Panc1 (cell line): ENCODE measurements at regions not wholly inside any gene's neighbourhood (a gene's known extent, or its start where the extent isn't known, plus 50 kb on each side); places are given as distances from the start of the nearest gene placed in this dataset.

Experiments used
- ATAC-seq: fragments of 200-7000 bp; cut with Tn5 transposase; 2 replicates; pipeline ENCODE4 v1.9.1; 2020; ENCODE audit warnings: mild to moderate bottlenecking, moderate library complexity
- BruUV-seq: library from RNA; stranded (reverse); fragments of 400-500 nt; replicated peaks from 2 replicates; lab custom pipeline; 2021; lab: Mats Ljungman, UMichigan
- CTCF ChIA-PET: fragments of 300-600 bp; sonication (Branson Sonifier 250); formaldehyde crosslinking; loops from one replicate; lab custom pipeline; 2022; ENCODE audit warnings: antibody characterized with exemption; lab: Charles Lee
- POLR2A ChIA-PET: fragments of 300-600 bp; sonication (Branson Sonifier 250); formaldehyde crosslinking; loops from one replicate; lab custom pipeline; 2022; ENCODE audit warnings: antibody characterized with exemption; lab: Charles Lee
- DNase-seq: peaks from one replicate; pipeline ENCODE4 v3.0.0-alpha.2; 2010; ENCODE audit warnings: low read depth, low spot score
- H3K27ac ChIP-seq: 2 replicates; pipeline ENCODE4 v1.5.1; 2011; ENCODE audit warnings: mild to moderate bottlenecking, low read length, inconsistent platforms
- H3K27me3 ChIP-seq: fragments of 200-500 bp; sonication (Bioruptor generic); 2 replicates; pipeline ENCODE4 v1.6.0; 2014; ENCODE audit warnings: low read length, inconsistent platforms; ENCODE audit not compliant: control insufficient read depth, insufficient read depth
- H3K36me3 ChIP-seq: fragments of 200-500 bp; sonication (Bioruptor generic); 2 replicates; pipeline ENCODE4 v1.5.1; 2014; ENCODE audit warnings: inconsistent platforms, mild to moderate bottlenecking, low read length, moderate library complexity; ENCODE audit not compliant: control insufficient read depth, insufficient read depth
- H3K4me1 ChIP-seq: 2 replicates; pipeline ENCODE4 v1.5.1; 2011; ENCODE audit warnings: inconsistent platforms, mild to moderate bottlenecking, low read length, moderate library complexity; ENCODE audit not compliant: control insufficient read depth, insufficient read depth
- H3K4me3 ChIP-seq, 2 experiments: 2 replicates each; pipeline ENCODE4 v1.5.1; 2011 to 2012; ENCODE audit warnings: low read depth in 2 of 2, low read length in 2 of 2, mild to moderate bottlenecking in 2 of 2, inconsistent platforms in 1 of 2, moderate library complexity in 1 of 2
- H3K9me3 ChIP-seq: fragments of 200-500 bp; sonication (Bioruptor generic); 2 replicates; pipeline ENCODE4 v1.5.1; 2014; ENCODE audit warnings: low read depth, mild to moderate bottlenecking, inconsistent platforms, low read length, moderate library complexity; ENCODE audit not compliant: control insufficient read depth, insufficient read depth
- POLR2AphosphoS5 ChIP-seq: IDR thresholded peaks from 2 replicates; pipeline ENCODE4 v1.6.1; 2012; ENCODE audit warnings: mild to moderate bottlenecking, low read depth, low read length, moderate library complexity
- SIN3A ChIP-seq: IDR thresholded peaks from 2 replicates; pipeline ENCODE4 v1.6.1; 2012; ENCODE audit warnings: low read depth, mild to moderate bottlenecking, low read length, moderate library complexity, borderline replicate concordance; ENCODE audit not compliant: insufficient read depth
- TCF7L2 ChIP-seq: IDR thresholded peaks from 2 replicates; pipeline ENCODE4 v1.6.1; 2011; ENCODE audit warnings: mild to moderate bottlenecking, low read depth, low read length, inconsistent platforms
- in situ Hi-C: cut with HindIII; loops from 2 replicates; pipeline ENCODE4 v1.10.0; 2016; ENCODE audit warnings: low sequenced_read_pairs, low pct_unique_long_range_greater_than_20kb
- intact Hi-C: fragments of 100-400 bp; cut with micrococcal nuclease; formaldehyde crosslinking; loops from one replicate; pipeline ENCODE4 v1.10.0; 2022; ENCODE audit not compliant: unreplicated experiment
- TF ChIP-seq, protein P1 (sequence below), 2 experiments: IDR thresholded peaks; 2 replicates each; pipeline ENCODE4 v1.6.1; 2011 to 2012; ENCODE audit warnings: low read depth in 2 of 2, control low read depth in 1 of 2, low read length in 1 of 2, mild to moderate bottlenecking in 1 of 2, moderate library complexity in 1 of 2; ENCODE audit not compliant: insufficient read depth in 1 of 2
- TF ChIP-seq, protein P2 (sequence below): fragments of 450-650 bp; IDR thresholded peaks from 2 replicates; pipeline ENCODE4 v1.5.1; 2017; ENCODE audit warnings: mild to moderate bottlenecking

DNA sequence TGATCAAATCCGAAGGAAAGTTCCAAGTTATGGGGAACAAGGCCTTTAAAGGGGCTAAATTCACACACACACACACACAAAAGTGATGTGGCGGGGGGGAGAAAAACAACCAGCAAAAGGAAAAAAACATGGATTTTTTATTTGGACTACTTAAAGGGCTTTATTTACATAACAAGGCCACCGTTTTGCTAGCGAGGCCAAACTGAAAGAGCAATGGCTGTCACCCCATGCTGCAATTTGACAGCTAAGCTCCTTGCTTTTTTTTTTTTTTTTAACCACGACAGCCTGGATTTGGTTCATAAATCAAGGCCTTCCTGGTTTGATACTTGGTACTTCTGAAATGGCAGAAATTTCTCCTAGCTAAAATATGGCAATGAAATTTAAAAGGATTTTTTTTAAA lies 99.6 kb upstream of the PTCHD1 start:
- ChIA-PET POLR2A (no interaction called here), CTCF (interaction anchor here (0.7 kb wide), 1 partner anchor 176 kb away, joined by 5 read pairs; no protein-coding TSS in a partner anchor)
- H3K4me3 ChIP-seq: no peak overlapping the region
- TF ChIP-seq POLR2AphosphoS5 (no peak), SIN3A (no peak)
- TF ChIP-seq, protein P1, sequence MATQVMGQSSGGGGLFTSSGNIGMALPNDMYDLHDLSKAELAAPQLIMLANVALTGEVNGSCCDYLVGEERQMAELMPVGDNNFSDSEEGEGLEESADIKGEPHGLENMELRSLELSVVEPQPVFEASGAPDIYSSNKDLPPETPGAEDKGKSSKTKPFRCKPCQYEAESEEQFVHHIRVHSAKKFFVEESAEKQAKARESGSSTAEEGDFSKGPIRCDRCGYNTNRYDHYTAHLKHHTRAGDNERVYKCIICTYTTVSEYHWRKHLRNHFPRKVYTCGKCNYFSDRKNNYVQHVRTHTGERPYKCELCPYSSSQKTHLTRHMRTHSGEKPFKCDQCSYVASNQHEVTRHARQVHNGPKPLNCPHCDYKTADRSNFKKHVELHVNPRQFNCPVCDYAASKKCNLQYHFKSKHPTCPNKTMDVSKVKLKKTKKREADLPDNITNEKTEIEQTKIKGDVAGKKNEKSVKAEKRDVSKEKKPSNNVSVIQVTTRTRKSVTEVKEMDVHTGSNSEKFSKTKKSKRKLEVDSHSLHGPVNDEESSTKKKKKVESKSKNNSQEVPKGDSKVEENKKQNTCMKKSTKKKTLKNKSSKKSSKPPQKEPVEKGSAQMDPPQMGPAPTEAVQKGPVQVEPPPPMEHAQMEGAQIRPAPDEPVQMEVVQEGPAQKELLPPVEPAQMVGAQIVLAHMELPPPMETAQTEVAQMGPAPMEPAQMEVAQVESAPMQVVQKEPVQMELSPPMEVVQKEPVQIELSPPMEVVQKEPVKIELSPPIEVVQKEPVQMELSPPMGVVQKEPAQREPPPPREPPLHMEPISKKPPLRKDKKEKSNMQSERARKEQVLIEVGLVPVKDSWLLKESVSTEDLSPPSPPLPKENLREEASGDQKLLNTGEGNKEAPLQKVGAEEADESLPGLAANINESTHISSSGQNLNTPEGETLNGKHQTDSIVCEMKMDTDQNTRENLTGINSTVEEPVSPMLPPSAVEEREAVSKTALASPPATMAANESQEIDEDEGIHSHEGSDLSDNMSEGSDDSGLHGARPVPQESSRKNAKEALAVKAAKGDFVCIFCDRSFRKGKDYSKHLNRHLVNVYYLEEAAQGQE (IDR thresholded peaks at IDR 0.05; ENCODE audit: insufficient read depth in 1 of 2, low read depth in 2 of 2, low read length in 1 of 2): no peak
- H3K27ac ChIP-seq: no peak overlapping the region
- in situ Hi-C loops: no loop called here
- no TSS peak for BruUV-seq
- no peaks in the 10 kb centered on the region for H3K36me3 ChIP-seq
- no peaks in the 10 kb centered on the region for H3K9me3 ChIP-seq
- intact Hi-C loops: no loop called here
- DNase-seq (no peak), ATAC-seq (no peak)
- H3K4me1 ChIP-seq: no peaks in the 10 kb centered on the region
- H3K27me3 ChIP-seq: no peaks in the 10 kb centered on the region

DNA sequence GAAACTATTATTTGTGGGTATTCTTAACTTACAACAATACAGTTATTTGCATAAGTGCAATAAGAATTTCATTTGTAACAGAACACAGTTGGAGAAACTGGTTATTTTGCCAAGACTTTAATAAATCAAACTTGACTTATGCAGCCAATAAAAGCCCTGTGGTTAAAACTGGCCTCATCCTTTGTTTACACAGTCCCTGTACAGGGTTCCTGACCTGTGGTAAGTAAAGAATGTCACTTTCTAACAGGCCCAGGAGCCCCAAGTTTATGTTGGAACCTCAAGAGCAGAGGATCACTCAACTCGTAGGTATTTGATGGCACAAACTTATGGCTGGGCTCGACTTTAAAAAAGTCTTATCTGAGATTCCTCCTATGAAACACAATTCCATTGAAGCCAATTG lies 88.6 kb upstream of the PTCHD1 start:
- Histone ChIP-seq H3K9me3 (no peaks in the 10 kb centered on the region), H3K36me3 (no peaks in the 10 kb centered on the region), H3K4me3 (no peak overlapping the region), H3K27ac (no peak overlapping the region), H3K27me3 (no peaks in the 10 kb centered on the region), H3K4me1 (no peaks in the 10 kb centered on the region)
- intact Hi-C loops (no loop called here), in situ Hi-C loops (no loop called here)
- BruUV-seq: no TSS peak
- POLR2A ChIA-PET: no interaction called here
- ATAC-seq (no peak), DNase-seq (no peak)
- CTCF ChIA-PET: no interaction called here
- TF ChIP-seq TCF7L2: no peak
- TF ChIP-seq SIN3A: no peak
- TF ChIP-seq, protein P2, sequence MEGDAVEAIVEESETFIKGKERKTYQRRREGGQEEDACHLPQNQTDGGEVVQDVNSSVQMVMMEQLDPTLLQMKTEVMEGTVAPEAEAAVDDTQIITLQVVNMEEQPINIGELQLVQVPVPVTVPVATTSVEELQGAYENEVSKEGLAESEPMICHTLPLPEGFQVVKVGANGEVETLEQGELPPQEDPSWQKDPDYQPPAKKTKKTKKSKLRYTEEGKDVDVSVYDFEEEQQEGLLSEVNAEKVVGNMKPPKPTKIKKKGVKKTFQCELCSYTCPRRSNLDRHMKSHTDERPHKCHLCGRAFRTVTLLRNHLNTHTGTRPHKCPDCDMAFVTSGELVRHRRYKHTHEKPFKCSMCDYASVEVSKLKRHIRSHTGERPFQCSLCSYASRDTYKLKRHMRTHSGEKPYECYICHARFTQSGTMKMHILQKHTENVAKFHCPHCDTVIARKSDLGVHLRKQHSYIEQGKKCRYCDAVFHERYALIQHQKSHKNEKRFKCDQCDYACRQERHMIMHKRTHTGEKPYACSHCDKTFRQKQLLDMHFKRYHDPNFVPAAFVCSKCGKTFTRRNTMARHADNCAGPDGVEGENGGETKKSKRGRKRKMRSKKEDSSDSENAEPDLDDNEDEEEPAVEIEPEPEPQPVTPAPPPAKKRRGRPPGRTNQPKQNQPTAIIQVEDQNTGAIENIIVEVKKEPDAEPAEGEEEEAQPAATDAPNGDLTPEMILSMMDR: no peak
- TF ChIP-seq, protein P1 (IDR thresholded peaks at IDR 0.05; ENCODE audit: insufficient read depth in 1 of 2, low read depth in 2 of 2, low read length in 1 of 2): no peak
- no peak for TF ChIP-seq POLR2AphosphoS5
